ENCODE measurements at regions not wholly inside any gene's neighbourhood (a gene's known extent, or its start where the extent isn't known, plus 50 kb on each side); places are given as distances from the start of the nearest gene placed in this dataset.

DNA sequence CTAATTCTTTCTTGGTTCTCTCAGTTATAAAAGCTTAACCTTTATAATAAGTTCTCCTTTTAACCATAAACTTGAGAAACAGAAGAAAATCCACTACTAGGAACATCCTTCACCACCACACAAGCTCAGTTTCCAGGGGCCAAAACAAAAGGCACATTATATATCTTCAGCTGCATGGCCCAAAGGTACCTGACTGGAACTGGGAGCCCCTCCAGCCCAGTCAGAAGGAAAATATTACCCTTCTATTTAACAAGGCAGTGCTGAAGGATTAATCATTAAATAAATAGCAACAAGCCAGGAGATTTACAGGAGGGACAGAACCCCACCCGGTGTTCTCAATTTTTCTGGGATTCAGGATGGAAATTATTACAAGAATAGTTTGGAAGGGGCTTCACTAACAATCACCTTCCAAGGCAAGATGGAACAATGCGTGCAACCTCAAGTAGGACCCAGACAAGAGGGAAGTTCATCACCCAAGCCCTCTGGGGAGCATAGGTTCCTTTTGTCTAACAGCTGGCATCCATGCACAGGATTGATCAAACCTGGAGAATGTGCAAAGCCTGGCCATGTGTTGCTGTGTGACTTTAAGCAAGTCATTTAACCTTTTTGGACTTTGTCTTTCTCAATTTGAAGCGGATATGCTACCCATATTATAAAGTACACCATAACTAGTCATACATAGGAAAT is 159.6 kb upstream of the SETBP1 start:
- DNase-seq: no peak

DNA sequence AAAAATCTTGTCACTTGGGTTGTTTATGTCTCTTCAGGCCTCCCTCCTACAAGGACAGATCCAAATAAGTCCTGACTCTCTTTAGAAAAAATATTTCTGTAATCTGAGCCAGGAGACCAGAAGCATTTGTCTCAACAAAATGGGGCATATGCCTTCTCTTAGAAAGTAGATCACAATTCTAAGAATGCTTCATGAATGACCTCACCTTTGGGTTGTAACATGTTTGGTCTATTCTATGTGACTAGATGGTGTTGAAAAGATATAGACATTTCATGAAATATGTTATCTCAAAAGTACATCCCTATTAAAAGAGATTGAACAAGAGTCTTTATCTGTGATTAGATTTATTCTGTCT is 159.0 kb upstream of the SETBP1 start:
- no peak for DNase-seq

- no peak for DNase-seq
These were observed 153.8 kb upstream of the SETBP1 start for GRCh38 chr18:44526705-44527415.

DNA sequence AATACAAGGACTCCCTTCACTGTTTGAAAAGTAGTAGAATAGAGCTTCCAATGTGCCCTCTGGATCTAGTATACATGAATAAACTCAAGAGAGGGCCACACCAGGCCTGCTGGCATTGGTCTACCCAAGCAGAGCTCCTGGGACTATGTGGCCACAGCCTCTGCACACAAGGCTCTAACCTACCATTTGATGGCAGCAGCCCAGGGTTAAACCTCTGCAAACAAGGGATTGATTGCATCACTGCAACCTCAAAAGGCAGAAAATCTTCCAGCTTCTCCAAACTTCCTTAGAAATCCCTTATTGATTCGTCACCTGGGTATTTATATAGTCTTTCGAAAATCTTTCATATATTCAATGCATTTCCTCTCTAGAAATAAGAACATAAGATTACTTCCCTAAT is 147.6 kb upstream of the SETBP1 start:
- no peak for DNase-seq

DNA sequence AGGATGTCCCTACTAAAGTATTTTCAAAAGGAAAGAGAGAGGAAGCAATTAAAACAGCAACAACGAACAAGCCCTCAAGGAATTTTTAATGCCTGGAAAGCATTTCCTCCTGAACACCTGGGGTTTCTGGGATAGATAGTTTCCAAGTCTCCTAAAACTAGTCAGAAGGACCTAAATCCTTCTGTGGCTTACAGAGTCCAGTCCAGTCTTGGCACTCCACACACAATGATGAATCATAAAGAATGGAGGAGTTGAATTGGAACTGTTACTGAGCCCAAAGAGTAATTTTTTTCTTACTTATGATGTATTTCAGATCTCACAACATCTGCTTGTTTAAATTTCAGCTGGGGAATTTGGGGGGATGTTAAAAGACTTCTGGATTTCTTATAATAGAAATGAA is 144.6 kb upstream of the SETBP1 start:
- no peak for DNase-seq

GRCh38 chr18:44536619-44537018 is 144.1 kb upstream of the SETBP1 start:
- DNase-seq: no peak

DNA sequence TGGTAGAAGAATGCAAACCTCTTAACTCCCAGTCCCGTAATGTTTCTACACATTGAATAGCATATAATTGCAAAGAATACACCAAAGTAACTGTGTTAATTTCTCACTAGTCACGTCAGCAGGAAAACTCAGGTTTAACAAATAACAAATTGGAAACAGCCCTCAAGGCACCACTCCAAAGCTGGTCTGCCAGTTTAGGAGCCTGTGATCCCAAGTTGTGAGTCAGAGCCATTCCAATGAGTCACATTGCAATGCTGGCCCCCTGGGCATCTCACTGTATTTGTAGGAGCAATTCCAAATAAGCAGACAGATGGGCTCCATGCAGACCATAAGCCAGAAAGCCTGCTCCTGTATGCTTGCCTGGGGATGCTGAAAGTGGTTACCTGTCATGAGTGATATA is 143.2 kb upstream of the SETBP1 start:
- no peak for DNase-seq

- DNase-seq: no peak
These were observed 140.8 kb upstream of the SETBP1 start for GRCh38 chr18:44539926-44540325.

GRCh38 chr18:44541159-44541558 is 139.5 kb upstream of the SETBP1 start:
- DNase-seq: no peak

GRCh38 chr18:44541781-44542180 is 138.9 kb upstream of the SETBP1 start:
- DNase-seq: no peak

DNA sequence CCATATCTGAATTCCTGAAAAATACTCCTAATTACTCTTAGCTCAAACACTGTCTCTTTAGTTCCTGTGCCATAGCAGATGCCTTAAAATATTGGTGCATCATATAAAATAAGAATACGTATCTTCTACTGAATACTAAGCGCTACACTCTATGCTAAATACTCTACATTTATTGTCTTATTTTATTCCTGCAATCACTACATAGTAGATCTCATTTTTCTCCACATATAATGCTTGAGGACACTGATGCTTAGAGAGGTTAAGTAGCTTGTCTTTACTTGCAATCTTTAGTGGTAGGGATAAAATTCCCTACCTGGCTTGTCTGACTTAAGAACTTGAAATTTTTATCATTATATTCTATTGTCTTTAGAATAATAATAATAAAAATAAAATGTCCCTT is 137.3 kb upstream of the SETBP1 start:
- no peak for DNase-seq

DNA sequence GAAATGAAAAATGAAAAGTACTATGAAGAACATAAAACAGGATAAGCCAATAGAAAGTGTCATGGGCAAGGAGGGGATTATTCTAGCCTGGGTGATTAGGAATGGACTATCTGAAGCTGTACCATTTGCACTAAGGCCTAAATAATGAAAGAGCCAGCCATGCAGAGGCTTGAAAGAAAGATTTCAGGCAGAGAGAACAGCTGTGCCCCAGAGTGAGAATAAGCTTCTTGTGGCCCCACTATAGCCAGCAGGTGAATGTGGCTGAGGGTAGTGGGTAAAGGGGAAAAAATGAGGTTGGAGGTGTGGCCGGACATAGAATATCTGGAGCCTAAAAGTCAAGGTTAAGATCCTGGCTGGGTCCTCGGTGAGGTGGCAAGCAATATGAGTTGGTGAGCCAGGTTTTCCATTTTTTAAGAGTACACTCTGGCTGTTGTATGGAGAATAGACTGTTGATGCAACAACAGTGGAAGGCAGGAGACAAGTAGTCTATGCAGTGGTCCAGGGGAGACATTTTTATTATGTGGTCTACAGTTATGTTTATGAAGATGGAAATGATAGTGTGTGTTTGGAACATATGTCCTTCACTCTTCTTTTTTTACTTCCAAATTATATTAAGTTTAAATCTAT is 135.2 kb upstream of the SETBP1 start:
- DNase-seq: no peak

GRCh38 chr18:44546954-44547353 is 133.7 kb upstream of the SETBP1 start:
- DNase-seq: no peak

GRCh38 chr18:44548291-44549221 is 132.1 kb upstream of the SETBP1 start:
- DNase-seq: no peak

GRCh38 chr18:44552706-44553105 is 128.0 kb upstream of the SETBP1 start:
- no peak for DNase-seq

- no peak for DNase-seq
These were observed 124.4 kb upstream of the SETBP1 start for GRCh38 chr18:44556296-44556695.

DNA sequence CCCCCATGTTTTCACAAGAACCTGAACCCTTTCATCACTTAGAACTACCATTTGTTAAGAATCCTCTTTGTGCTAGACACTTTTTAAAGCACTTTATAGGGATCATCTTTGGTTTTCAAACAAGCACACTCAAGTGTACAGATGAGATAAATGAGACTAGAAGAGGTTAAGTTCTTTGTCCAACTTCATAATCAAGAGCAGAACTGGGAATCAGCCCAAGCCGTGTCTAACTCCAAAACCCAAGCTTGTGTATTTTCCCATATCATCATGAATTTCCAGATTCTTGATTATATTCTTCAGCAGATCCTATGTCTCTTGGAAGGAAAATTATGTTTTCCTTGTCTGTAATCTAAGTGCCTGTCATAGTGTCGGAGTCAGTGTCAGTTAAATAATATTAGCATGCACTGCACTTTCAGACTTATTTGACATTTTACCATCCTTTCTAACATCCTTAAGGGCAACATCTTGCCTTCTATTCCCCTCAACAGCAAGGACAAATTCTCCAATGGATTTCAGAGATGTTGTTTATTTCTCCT is 123.0 kb upstream of the SETBP1 start:
- DNase-seq: no peak

DNA sequence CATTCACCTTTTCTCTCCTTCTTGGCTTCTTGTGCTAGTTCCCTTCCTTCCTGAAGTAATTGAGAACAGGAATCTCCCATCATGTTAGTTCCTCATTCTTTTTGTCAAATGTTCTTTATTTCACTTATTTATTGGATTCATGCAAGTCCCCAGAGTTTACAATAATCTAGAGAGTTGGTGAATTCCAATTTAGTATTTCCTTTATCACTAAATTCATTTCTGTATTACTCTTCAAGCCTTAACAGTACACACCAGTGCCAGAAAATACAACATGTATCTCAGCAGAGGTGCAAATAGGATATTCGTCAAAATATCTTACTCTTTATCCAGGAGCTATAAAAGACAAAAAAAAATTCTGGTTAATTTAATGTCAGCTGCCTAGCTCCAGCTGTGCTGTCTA is 121.9 kb upstream of the SETBP1 start:
- no peak for DNase-seq

- no peak for DNase-seq
These were observed 117.7 kb upstream of the SETBP1 start for GRCh38 chr18:44562986-44563385.

DNA sequence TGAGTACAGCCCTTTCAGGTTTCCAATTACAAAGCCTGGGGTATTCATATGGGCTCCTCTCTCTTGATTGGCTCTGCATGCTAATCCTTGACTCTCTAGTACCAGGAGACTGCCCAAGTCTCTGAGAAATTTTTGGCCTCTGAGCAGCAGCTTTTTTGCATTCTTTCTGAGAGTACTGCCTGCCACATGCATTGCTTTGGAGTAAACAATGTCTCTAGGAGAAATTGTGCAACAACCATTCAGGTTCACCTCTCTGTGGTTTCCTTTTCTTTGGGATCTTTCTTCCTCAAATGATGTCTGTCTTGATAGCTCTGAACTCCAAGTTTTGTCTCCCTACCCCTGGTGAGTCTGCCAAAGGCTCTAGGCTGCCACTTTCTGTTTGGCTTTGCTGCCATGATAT is 115.8 kb upstream of the SETBP1 start:
- DNase-seq: no peak

- no peak for DNase-seq
These were observed 112.3 kb upstream of the SETBP1 start for GRCh38 chr18:44568342-44568741.

- no peak for DNase-seq
These were observed 111.7 kb upstream of the SETBP1 start for GRCh38 chr18:44568986-44569385.

All from CD4-positive, alpha-beta T cell treated with Interleukin-4 for 4 hours (primary cell).